Activated CD4-positive, CD25-positive, alpha-beta regulatory T cell (primary cell): ENCODE measurements at regions not wholly inside any gene's neighbourhood (a gene's known extent, or its start where the extent isn't known, plus 50 kb on each side); places are given as distances from the start of the nearest gene placed in this dataset.
"Not testable (repeated sequence)": the region's sequence is repeated elsewhere in the genome, so short reads cannot be mapped to it uniquely, and the experiment has no call there.

ENCODE experiments used
- DNase-seq, 4 experiments: peaks; one replicate each; lab custom pipeline; 2025; lab: John Stamatoyannopoulos, UW

DNA sequence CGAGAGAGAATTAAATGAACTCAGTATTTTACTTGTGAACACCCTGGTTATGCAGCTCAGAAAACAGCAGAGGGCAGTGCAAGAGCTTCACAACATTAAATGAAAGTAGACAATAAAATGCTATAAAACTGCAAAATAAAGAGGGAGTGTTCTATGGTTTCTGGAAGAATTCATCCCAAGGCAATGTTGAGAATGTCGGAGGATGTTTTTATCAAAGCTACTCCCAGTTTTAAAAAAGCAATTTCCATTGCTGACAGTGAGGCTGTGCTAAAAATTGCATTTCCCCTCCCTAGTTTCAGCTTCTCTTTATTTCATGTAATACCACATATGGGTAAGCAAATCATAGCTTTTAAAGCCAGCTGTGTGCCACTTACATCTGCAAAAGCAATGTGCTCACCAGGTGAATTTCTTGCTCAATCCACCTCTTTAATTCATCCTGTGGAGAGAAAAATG, 296.8 kb downstream of the RAB38 start:
- DNase-seq: no peak

DNA sequence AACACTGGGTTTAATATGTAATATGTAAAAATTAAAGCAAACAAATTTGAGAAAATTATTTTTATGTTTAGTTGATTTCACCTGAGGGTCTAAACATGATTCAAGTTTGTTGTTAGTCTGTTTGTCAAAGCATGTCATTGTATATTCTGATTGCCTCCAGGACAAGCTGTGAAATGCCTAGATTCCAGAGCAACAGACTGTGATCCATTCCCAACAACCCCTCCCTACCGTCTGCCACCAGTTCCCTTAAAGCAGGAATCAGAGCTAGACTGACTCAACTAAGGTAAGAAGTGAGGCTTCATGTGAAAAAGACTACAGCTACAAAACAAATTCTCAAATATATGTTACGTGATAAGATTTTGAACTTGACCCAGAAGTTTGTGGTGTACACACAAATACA, 304.2 kb downstream of the RAB38 start:
- no peak for DNase-seq

DNA sequence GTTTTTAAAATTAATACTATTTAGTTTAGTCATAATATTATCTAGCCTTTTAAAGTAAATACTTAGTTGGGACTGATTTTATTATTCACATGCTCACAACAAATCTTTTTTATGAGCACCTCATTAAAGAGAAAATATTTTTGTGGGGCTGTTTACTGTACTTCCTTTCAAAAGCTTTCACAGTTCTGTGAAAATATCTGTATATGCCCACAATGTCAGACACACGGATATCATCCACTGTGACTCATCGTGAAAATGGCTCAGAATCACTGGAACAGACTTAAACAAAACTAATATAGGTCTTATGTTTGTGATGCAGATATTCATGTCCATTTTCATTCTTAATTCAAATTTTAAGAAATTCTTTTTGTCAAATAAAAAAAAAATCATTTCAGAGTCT, 305.2 kb downstream of the RAB38 start:
- DNase-seq: no peak

DNA sequence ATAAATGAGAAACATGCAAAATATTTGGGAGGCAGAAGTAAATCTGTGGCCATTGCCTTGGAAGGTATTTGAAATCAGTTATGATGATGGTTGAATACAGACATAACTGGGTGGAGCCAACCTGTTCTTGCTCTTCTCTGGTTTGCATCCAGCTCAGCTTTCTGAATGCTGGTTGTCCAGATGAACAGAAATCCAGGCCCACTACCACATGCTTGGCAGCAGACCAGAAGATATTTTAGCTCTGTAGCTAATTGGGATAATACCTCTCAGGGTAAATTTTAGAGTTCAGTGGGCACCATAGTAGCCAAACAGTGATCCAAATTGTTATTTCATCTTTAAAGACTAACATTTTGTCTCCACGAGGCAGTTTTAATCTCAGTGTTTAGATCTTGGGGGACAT, 308.3 kb downstream of the RAB38 start:
- no peak for DNase-seq

DNA sequence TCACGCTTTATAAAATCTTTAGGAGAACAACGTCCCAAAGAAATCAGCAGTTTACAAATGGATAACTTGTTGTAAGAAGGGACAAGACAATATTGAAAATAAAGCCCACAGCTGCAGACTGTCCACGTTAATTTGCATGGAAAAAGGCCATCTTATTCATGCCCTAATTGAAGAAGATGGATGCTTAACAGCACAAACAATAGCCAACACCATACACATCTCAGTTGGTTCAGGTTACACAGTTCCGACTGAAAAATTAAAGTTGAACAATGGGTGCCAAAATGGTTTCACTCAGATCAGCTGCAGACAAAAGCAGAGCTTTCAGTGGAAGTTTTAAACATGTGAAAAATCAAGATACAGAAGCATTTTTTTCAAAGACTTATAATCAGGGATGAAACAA, 314.2 kb downstream of the RAB38 start:
- no peak for DNase-seq

DNA sequence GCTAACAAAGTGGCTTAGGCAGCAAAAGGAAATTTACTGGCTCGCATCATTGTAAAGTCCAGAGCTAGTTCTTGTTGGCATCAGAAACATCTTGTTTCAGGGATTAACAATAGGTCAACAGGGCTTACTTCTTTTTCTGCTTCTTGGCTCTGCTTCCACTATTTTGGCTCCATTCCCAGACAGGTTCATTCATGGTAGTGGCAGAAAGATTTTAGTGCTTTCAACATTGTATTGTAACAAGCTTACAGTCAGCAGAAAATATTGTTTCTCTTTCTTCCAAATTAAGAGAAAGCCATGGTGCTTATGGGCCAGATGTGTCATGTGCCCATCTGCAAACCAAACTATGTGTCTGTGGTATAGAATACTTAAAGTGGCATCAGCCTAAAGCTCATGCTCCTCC, 315.6 kb downstream of the RAB38 start:
- no peak for DNase-seq

DNA sequence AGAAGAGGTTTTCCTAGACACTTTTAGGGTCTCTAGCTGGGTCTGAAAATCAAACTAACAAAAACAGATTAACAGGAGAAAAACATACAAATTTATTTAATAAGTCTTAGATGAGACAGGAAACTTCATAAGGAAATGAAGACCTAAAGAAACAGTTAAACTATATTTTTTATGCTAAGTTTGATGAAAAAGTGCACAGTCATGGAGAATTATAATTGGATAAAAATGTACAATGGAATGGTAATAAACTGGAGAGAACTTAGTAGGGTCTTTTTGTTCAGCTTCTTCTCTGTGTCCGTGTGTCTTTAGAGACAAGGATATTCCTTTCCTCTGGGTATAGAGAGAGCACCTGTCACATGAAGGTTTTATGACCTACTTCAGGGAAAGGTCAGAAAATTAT, 323.4 kb downstream of the RAB38 start:
- no peak for DNase-seq

DNA sequence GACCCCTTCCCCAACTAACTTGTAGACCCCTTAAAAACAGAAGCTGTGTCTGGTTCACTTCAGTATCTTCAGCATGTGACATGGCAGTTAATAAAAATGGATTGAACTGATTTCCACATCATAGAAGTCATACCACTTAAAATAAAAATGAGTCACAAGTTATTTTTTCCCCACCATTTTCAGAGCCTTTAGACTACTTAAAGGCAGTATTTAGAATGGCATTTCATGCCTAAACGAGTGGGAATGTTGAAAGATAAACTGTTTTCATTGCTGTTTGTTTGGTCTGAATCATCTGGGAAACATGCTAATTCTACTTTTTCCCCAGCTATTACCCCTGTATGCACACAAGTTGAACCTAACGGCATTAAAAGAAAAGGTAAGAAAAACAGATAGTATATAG, 324.0 kb downstream of the RAB38 start:
- no peak for DNase-seq

DNA sequence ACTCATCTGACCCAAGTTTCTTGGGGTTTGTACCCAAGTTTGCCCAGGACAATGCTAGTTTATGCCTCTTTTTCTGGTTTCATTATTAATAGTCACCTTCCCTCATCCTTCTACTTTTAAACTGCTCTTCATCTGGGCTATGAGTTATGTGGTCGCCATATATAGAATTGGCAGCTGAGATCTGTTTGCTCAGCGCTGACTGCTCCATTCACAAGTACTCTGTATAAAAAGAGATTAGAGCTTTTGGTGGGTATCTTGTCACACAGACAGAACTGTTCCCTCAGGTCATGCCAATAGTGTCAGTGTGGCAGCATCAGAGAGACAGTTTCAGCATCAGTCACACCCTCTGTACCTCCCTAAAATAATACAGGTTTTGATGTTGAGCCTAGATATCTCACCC, 326.0 kb downstream of the RAB38 start:
- DNase-seq: no peak

DNA sequence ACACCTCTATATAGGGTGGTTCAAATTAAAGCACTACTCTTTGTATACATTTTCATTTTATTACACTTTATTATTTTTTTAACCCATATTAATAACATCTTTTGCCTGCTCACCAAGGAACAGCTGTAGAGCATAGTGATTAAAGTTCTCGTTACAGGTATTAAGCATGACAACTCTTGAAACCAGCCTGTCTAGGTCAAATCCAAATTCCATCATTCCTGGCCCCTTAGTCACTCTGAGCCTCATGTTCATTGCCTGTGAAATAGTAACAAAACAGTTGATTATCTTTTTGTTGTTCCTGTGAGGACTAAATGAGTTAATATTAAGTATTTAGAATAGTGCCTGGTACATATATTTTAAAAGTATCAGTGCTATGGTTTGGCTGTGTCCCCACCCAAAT, 334.5 kb downstream of the RAB38 start:
- DNase-seq: no peak

DNA sequence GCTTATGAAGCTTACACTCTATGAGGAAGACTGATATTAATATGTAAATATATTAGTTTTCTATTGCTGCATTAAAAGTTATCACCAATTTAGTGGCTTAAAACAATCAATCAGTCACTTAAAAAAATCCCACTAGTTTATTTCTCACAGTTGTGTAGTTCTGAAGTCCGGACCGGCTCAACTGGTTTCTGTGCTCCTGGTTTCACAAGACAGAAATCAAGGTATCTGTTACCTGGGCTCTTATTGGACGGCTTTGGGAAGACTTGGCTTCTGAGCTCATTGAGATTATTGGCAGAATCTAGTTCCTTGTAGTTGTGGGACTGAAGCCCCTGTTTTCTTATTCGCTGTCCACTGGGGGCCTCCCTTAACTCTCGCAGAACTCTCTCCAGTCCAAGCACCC, 343.0 kb downstream of the RAB38 start:
- DNase-seq: no peak

DNA sequence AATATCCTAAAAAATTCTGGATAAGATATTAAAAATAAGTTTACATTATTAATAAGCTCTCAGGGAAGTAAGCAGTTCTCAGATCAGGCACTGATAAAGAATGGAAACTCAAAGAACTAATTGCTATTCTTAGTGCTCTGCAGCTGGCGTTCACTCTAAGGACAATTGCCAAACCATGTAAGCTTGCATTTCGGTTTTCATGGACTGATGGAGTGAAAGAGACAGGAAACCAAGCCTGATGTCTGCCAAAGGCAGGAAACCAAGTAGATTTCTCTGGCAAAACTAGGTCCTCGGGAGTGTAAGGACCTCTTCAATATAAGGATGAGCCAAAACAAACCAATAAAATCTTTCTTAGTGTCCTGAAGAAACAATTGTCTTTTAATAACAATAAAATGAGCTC, 355.2 kb downstream of the RAB38 start:
- no peak for DNase-seq

DNA sequence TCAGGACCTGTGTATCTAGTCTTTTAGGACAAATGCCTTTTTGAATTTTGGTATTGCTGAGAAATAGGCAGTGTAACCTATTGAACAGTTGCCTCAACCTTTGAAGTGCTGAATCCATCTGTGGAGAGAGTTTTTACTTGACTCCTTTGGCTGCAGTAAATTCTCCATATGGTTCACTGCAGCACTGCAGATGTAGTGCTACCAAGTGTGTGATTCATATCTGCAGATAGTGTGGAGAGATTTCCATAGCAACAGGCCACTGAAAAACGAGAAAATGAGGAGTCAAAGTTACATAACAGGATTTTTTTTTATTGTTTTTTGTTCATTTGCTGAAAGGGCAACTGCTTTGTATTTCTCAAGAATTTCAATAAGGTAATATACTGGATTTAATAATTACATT, 356.1 kb downstream of the RAB38 start:
- no peak for DNase-seq

DNA sequence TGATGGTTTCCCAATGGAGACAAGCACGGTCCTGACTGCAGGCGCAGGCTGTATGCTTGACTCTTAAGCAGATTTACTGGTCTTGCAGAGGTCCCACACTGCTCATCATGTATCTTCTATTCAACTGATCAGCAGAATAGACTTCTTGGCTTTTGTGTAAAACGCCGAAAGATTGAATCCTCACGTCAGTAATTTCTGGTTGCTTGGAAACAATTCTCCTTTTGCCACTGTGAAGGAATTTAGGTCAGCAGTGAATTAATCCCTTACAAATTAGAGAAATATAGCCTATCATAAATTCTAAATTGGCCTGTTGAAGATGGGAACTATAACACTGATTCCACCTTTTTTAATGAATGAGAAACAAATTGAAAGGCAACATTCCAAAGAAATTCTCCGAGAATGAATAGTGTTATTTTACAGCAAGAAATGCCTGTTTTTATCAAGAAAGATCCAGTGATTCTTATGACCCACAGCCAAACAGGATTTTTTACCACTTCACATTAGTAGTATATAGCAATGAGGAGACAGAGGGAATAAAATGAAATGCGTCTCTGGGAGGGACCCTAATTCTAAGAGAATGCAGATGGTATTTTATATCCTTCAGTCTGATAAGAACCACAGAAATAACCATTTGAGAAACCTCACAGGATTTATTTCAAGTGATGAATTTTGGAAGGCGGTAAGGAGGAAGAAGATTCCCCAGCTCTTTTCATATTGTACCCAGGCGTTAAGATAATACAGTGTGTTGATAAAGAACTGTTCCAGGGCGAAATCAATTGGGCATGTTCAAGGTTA, 362.5 kb downstream of the RAB38 start:
- no peak for DNase-seq

DNA sequence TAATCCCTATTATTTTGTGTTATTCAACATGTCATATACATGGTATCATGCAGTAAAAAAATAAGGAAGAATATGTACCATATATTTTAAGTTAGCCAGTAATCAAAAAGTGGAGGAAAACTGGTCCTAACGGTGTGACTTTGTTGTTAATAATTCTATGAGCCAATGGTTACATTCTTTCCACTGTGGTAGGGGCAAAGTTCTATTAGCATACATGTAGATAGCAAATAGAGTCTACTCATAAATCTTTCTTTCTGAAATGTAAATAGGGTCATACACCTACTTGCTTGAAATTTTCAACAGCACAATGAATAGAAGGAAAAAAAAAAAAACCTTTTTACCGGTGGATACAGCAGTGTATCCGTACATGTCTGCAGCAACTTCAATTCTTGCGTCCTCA, 364.8 kb downstream of the RAB38 start:
- DNase-seq: no peak

DNA sequence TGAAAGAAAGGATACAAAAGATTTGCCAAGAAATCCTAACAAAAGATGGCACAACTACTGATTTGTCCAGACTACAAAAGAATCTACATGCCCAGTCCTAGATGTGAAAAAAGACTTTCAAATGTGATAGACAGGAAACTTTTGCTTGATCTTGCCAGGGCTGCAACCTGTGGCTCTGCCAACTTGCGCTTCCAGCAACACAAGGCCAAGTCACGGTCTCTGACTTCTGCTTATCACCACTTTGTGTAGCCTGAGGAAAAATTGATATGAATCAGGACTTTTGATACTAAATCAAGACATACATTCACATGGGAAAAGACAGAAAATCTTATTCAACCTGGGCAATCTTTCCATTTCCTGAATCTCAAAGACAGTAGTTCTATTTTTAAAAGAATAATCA, 366.0 kb downstream of the RAB38 start:
- no peak for DNase-seq

DNA sequence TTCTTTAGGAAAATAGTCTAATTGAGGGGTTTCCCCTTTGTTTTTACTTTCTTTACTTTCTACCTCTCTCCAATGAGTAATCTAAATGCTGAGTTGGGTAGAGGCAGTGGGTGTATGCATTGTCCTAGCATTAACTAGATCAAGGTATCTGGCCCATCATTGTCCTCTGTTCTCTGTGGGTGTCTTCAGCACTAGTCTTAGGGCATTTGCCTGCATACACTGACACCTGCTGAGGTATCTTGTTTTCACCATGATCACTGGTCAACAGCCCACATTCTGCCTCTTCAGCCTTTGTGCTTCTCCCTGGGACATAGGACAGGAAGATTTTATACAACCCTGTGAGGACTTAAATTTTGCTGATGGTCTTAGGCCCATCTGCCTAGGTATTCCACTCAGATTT, 371.1 kb downstream of the RAB38 start:
- no peak for DNase-seq

DNA sequence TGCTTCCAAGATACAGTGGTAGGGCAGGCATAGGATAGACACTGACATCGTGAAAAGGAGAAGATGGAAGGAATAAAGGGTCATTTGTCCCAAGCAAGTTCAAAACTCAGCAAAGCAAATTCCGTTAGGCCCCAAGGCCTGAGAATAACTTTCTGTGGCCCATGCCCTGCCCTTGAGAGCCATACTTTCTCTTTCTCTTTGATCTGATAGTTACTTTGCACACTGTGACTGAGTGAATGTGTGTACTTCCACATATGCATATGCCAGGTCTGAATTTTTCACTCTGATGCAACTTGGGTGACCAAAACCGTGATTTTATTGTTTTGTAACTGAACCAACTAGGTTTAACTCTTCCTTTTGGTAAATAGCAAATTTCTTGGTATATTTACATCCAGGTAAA, 371.5 kb downstream of the RAB38 start:
- DNase-seq: no peak

DNA sequence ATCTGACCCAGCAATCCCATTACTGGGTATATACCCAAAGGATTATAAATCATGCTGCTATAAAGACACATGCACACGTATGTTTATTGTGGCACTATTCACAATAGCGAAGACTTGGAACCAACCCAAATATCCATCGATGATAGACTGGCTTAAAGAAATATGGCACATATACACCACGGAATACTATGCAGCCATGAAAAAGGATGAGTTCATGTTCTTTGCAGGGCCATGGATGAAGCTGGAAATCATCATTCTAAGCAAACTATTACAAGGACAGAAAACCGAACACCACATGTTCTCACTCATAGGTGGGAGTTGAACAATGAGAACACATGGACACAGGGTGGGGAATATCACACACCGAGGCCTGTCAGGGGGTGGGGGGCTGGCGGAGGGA, 390.4 kb downstream of the RAB38 start:
- not testable (repeated sequence) for DNase-seq

DNA sequence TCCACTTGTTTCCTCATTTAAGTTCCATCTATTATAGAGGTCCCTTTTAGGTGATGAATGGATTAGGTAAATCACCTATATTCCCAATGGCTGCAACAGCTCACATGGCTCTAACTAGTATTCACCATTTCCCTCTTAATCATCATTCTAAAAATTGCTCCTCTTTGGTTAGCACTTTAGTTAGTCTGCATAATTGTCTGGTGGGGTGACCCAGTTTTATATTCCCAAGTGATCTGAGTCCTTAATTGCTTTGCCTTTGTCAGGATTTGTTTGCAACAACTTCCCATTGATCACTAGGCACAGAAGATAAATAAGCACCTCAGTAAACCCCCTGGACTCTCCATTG, 395.2 kb downstream of the RAB38 start:
- no peak for DNase-seq

DNA sequence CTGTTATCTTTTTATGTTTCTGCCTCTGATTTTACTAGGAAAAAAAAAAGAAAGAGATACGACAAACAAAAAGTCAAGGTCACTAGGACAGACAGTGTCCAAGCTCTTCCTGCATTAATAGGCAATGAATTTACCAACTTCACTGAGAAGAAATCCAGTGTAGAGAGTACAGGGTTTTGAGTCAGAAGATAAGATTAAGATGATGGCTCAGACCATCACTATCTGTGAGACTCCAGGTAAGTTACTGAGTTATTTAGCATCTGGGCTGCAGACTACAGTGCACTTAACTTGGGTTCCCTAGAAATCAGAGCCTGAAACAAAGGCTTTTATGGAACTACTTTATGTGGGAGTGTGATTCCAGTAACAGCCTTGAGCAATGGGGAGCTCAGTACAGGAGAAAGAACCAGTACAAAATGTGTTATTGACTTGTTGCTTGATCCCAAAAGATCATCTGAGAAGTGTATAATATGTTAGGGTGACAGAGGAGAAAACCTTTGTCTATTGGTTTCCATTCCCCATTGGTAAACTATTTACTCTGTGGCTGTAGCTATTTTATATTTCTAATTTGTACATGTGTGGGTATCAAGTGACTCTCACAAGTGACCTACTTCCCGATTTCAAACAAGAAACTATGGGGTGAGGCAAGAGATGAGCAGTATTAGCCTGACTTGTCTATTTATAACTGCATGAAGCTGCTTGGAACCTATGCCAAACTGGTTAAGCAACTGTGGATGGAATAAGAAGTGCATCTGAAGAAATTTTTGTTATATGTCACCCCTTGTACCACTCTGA, 395.8 kb downstream of the RAB38 start:
- no peak for DNase-seq

DNA sequence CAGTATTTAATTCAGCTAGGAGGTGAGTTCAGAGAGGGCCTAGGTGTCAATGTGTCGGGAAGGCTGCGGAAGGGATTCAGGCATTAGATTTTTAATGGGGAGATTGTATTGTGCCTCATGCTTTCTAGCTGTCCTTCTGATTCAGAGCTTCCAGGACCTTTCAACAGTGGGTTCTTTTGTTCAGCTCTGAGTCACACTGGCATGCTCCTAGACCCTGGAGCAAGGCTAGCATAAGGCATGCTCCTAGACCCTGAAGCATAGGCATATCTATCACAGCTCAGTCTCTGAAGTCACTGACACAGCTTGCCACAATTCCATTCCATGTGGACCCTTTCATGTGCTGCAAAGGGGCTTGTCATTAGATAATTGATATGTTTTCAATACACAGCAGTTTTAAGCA, 396.9 kb downstream of the RAB38 start:
- DNase-seq: no peak

DNA sequence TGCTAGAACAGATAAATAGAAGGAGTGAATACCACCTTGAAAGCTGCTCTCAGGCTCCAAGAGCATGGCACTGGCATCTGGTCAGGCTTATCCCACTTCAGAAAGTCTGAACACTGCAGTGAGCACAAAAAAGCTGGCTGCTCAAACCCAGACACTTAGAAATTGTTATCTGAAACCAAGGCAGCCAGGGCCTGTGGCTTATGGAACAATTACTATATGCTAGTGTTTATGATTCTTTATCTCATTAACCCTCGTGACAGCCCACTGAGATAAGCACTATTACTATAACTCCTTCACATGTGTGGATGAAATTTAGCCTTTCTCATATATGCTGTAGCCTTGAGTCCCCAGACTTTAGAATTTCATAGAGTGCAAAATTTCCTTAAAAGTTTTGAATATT, 400.2 kb downstream of the RAB38 start:
- no peak for DNase-seq

DNA sequence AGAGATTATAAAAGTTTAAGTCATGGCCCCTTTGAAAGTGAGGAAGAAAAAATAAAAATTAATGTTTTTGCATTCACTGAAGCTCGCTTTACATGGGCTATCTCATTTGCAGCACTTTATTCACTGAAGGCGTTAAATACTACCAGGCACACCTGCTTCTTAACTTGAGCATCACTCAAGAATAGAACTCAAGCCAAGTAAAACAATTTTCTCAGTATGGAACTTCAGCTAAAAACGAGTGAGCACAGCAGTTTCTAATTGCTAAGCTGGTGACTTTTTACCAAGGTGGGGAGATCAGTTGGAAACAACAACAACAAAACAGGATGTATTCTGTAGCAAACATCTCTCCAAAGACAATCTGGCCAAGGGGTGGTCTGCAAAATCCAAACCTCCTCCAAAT, 405.6 kb downstream of the RAB38 start:
- DNase-seq: no peak
